ENCODE measurements at regions not wholly inside any gene's neighbourhood (a gene's known extent, or its start where the extent isn't known, plus 50 kb on each side); places are given as distances from the start of the nearest gene placed in this dataset.

DNA sequence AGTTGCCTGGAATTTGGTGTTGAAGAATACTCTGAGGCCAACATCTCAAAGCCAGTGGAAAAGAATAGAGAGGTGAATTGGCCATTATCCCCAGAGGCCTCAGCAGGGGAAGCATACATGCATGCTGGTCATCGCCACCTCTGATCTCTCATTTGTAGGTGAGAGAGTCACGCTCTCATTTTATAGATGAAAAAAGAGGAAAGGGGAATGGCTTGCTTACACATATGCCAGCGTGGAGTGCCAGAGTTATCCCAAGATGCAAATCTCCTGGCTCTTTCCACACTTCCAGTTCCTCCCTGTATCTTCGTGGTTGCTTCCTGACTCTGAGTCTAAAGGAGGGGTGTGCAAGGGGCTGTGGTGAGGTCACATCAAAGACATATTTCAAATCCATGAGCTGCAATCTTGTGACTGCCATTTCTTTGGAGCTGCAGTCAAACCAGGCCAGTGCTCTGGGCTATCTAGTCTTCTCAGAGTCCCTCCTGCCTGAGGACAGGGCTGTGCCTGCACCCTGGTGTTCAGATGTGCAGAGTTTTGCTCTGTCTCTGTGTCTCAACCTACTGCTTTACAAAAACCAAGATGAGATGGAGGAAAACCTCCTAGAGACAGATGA, 324.7 kb downstream of the MYCN start:
- TF ChIP-seq YY1 (IDR thresholded peaks at IDR 0.05; ENCODE audit: insufficient read depth, insufficient read length), result no peak
- no peak for TF ChIP-seq ZNF274 (IDR thresholded peaks at IDR 0.05; ENCODE audit: low read depth, low read length)
